Prostate gland (tissue), 2 donors: ENCODE measurements at regions not wholly inside any gene's neighbourhood (a gene's known extent, or its start where the extent isn't known, plus 50 kb on each side); places are given as distances from the start of the nearest gene placed in this dataset.

ENCODE experiments used
- CTCF ChIP-seq, 4 experiments: fragments of 200-600 bp in 2 of 4; fragments of 450-650 bp in 2 of 4; sonication (generic) in 2 of 4; IDR thresholded peaks; 1 replicate in 3 of 4; 2 replicates in 1 of 4; pipeline ENCODE4 v1.5.1; 2016 to 2019; ENCODE audit warnings: antibody characterized with exemption in 4 of 4, mild to moderate bottlenecking in 2 of 4, moderate library complexity in 2 of 4
- POLR2A ChIP-seq: fragments of 450-650 bp; IDR thresholded peaks from one replicate; pipeline ENCODE4 v1.6.1; 2016; ENCODE audit warnings: antibody characterized with exemption, mild to moderate bottlenecking
- POLR2AphosphoS5 ChIP-seq: sonication (generic); formaldehyde crosslinking; IDR thresholded peaks from one replicate; pipeline ENCODE4 v1.6.1; 2017; ENCODE audit warnings: antibody characterized with exemption

- TF ChIP-seq CTCF (IDR thresholded peaks at IDR 0.05) (no peak), POLR2A (no peak), POLR2AphosphoS5 (no peak)
Observed at GRCh38 chr18:75681538-75682115, 254.1 kb upstream of the SMIM21 start.
